ENCODE measurements at regions not wholly inside any gene's neighbourhood (a gene's known extent, or its start where the extent isn't known, plus 50 kb on each side); places are given as distances from the start of the nearest gene placed in this dataset.

GRCh38 chr2:223368481-223368880 lies 233.7 kb downstream of the SCG2 start:
- TF ChIP-seq MEF2A (IDR thresholded peaks at IDR 0.05; ENCODE audit: insufficient read depth, low read depth, low read length) (no peak), EP300 (IDR thresholded peaks at IDR 0.05; ENCODE audit: borderline replicate concordance in 1 of 2, control insufficient read depth in 1 of 2, low read depth in 2 of 2, low read length in 2 of 2) (no peak), CREB1 (IDR thresholded peaks at IDR 0.05; ENCODE audit: low read depth) (no peak), POLR2A (IDR thresholded peaks at IDR 0.05; ENCODE audit: low read depth, low read length) (no peak), NFYB (IDR thresholded peaks at IDR 0.05; ENCODE audit: insufficient read depth, low read depth, low read length) (no peak), CTCF (IDR thresholded peaks at IDR 0.05 in 2 of 3, conservative IDR thresholded peaks at IDR 0.05 in 1 of 3; ENCODE audit: control insufficient read depth in 2 of 3, extremely low read depth in 1 of 3, insufficient read depth in 1 of 3, low read depth in 3 of 3, low read length in 3 of 3) (no peak), REST (IDR thresholded peaks at IDR 0.05; ENCODE audit: low read depth, low read length) (no peak), POLR2AphosphoS2 (IDR thresholded peaks at IDR 0.05; ENCODE audit: low read depth, low read length) (no peak), ZNF592 (IDR thresholded peaks at IDR 0.05) (no peak), JUNB (IDR thresholded peaks at IDR 0.05) (no peak)

Measured in GM12878 (cell line).